HEK293T (cell line): ENCODE measurements at regions not wholly inside any gene's neighbourhood (a gene's known extent, or its start where the extent isn't known, plus 50 kb on each side); places are given as distances from the start of the nearest gene placed in this dataset.

ENCODE experiments used
- ARNT ChIP-seq: fragments of 450-650 bp; IDR thresholded peaks from 2 replicates; pipeline ENCODE4 v1.6.1; 2017; ENCODE audit warnings: mild to moderate bottlenecking
- BHLHE40 ChIP-seq: fragments of 450-650 bp; IDR thresholded peaks from 2 replicates; pipeline ENCODE4 v1.6.1; 2016; ENCODE audit warnings: mild to moderate bottlenecking, moderate library complexity, borderline replicate concordance
- CTBP1 ChIP-seq: fragments of 450-650 bp; IDR thresholded peaks from 2 replicates; pipeline ENCODE4 v1.6.1; 2016; ENCODE audit warnings: borderline replicate concordance
- ELF4 ChIP-seq: fragments of 450-650 bp; IDR thresholded peaks from 2 replicates; pipeline ENCODE4 v1.6.1; 2017; ENCODE audit warnings: antibody characterized with exemption
- FOXA1 ChIP-seq: fragments of 450-650 bp; IDR thresholded peaks from 2 replicates; pipeline ENCODE4 v1.6.1; 2016; ENCODE audit warnings: mild to moderate bottlenecking
- FOXM1 ChIP-seq: fragments of 450-650 bp; IDR thresholded peaks from 2 replicates; pipeline ENCODE4 v1.6.1; 2017; ENCODE audit warnings: mild to moderate bottlenecking, borderline replicate concordance
- L3MBTL2 ChIP-seq: fragments of 450-650 bp; conservative IDR thresholded peaks from 2 replicates; pipeline ENCODE4 v1.6.1; 2016; ENCODE audit warnings: mild to moderate bottlenecking
- SP1 ChIP-seq: fragments of 450-650 bp; IDR thresholded peaks from 2 replicates; pipeline ENCODE4 v1.6.1; 2017
- TARDBP ChIP-seq: fragments of 450-650 bp; IDR thresholded peaks from 2 replicates; pipeline ENCODE4 v1.6.1; 2016
- ZNF384 ChIP-seq: fragments of 450-650 bp; IDR thresholded peaks from 2 replicates; pipeline ENCODE4 v1.6.1; 2016
- TF ChIP-seq, protein P1 (sequence below): fragments of 450-650 bp; IDR thresholded peaks from 2 replicates; pipeline ENCODE4 v1.6.1; 2016

DNA sequence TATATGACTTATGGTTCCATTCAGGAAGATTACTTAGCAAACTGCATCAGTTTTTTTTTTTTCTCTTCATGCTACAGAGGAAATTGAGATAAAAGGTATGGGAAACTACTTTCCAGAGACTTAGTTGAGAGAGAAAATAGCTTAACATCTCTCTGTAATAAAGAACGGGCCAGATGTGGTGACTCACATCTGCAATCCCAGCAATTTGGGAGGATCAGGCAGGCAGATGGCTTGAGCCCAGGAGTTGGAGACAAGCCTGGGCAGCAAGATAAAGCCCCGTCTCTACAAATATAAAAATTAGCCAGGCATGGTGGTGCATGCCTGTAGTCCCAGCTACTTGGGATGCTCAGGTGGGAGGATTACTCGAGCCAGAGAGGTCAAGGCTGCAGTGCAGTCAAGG is 271.2 kb upstream of the TENM3 start:
- no peak for TF ChIP-seq L3MBTL2
- no peak for TF ChIP-seq FOXM1
- no peak for TF ChIP-seq TARDBP
- no peak for TF ChIP-seq SP1
- no peak for TF ChIP-seq FOXA1
- TF ChIP-seq ARNT, result no peak
- no peak for TF ChIP-seq ZNF384
- no peak for TF ChIP-seq BHLHE40
- TF ChIP-seq, protein P1, sequence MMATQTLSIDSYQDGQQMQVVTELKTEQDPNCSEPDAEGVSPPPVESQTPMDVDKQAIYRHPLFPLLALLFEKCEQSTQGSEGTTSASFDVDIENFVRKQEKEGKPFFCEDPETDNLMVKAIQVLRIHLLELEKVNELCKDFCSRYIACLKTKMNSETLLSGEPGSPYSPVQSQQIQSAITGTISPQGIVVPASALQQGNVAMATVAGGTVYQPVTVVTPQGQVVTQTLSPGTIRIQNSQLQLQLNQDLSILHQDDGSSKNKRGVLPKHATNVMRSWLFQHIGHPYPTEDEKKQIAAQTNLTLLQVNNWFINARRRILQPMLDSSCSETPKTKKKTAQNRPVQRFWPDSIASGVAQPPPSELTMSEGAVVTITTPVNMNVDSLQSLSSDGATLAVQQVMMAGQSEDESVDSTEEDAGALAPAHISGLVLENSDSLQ, result no peak
- no peak for TF ChIP-seq ELF4
- TF ChIP-seq CTBP1, result no peak
